ENCODE measurements at regions not wholly inside any gene's neighbourhood (a gene's known extent, or its start where the extent isn't known, plus 50 kb on each side); places are given as distances from the start of the nearest gene placed in this dataset.
A peak's percentile ranks its signal among the peaks of the same experiment; 100 is the strongest.

DNA sequence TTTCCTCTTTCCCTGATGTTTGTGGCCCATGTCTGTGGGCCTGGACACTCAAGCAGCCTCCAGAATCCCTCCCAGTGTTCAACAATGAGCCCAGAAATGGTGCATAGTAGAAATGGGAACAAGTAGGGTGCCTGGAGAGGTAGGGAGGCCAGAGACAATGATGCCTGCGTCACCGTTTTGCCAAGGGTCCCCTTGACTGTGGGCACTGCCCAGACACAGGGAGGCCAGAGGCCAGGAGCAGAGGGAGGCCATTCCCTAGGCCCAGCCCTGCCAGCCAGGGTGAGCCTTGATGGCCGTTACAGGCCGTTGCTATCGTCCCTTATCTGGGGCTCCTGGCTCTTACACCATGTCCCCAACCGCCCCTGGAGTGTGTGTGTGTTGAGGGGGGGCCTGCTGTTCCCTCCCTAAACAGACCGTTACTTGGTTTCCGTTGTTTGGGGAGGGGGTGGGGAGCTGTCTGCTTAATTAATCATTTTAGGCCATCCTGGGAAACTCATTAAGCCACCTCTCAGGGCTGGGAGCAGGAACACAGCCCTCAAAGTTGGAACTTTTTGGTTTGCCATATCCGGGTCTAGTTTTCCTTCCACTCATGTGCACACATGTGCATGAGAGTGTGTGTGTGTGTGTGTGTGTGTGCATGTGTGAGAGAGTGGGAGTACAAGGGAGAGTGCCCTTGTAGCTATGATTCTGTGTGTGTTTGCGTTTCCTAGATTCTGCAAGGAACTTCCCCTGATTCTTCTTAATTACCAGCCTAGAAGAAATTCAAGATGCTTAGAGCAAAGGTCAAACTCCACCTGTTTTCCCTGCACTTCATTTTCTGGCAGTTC is 135.2 kb upstream of the HAAO start:
- H2AFZ ChIP-seq (ENCODE audit: low read depth, low read length): peak overlapping the region; percentile 87
- POLR2A ChIA-PET: interaction anchor here (1.0 kb wide), 1 partner anchor 48 kb away, joined by 3 read pairs; no protein-coding TSS in a partner anchor
- dilution Hi-C loops (cut with MboI; ENCODE audit: extremely low pct_ligation_motif_present, low sequenced_read_pairs): no loop called here

DNA sequence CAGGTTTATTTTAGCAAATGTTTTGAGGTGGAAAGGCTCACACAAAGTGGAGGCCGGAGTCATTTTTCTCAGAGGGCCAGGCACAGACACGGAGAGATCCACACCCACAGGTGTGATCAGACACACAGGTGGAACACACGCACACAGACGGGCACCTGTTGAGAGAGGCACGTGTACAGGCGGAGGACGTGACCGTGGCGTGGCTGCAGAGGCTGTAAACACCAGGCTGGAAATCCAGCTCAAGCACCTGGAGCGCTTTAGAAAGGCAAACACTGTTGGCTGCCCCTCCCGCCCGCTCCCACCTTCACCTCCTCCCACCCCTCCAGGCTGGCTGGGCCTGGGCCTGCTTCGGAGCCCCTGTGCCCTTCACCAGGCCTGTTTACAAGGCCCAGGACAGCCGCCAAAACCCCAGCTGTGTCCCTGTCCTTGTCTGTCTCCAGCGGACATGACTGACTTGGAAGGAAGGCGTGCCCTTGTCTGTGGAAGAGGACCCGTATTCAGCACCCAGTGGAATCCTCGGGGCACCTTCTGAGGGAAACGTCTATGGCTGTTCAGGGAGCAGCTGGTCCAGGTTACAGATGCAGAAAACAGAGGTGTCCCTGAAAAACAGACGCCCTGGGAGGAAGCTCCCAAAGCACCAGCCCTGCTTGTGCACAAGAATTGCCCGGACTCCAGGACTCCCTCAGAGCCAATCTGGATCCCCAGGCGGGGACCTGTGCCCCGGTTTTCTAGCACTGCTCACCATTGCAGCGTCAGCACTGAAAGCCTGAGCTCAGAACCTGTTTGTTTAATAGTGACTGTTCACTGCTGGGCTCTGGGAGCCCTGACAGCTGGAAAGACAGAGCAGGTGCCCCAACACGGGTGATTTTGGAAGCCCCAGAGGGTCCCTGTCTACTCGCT is 134.3 kb upstream of the HAAO start:
- Histone ChIP-seq H3K9ac (replicated peaks; ENCODE audit: extremely low read depth, insufficient read depth, low read length) (no peak overlapping the region), H4K20me1 (replicated peaks; ENCODE audit: control insufficient read depth, extremely low read depth, insufficient read depth, low read length) (no peaks in the 10 kb centered on the region), H3K4me3 (replicated peaks in 1 of 3; ENCODE audit: insufficient read depth in 1 of 3, low read depth in 1 of 3, low read length in 3 of 3) (no peak overlapping the region), H3K4me1 (ENCODE audit: control insufficient read depth, extremely low read depth, insufficient read depth, low read length) (peaks cover 53% of the 10 kb centered on the region), H3K9me1 (replicated peaks; ENCODE audit: control insufficient read depth, extremely low read depth, insufficient read depth, low read length) (no peaks in the 10 kb centered on the region), H3K27me3 (ENCODE audit: control insufficient read depth in 2 of 2, insufficient read depth in 2 of 2, low read length in 2 of 2) (no peaks in the 10 kb centered on the region), H3K27ac (ENCODE audit: insufficient read depth, low read depth, low read length) (peak overlapping the region; percentile 49), H3K4me2 (ENCODE audit: insufficient read depth, low read length) (no peak overlapping the region), H3K79me2 (ENCODE audit: control insufficient read depth, insufficient read depth, low read length) (no peaks in the 10 kb centered on the region), H2AFZ (ENCODE audit: low read depth, low read length) (peak overlapping the region; percentile 87), H3K36me3 (ENCODE audit: control insufficient read depth in 2 of 2, extremely low read depth in 1 of 2, insufficient read depth in 2 of 2, low read length in 2 of 2) (no peaks in the 10 kb centered on the region), H3K9me3 (replicated peaks; ENCODE audit: control insufficient read depth, insufficient read depth, low read length) (no peaks in the 10 kb centered on the region)
- no TSS peak for BruUV-seq (replicated peaks)
- FAIRE-seq: no peak
- DNase-seq (ENCODE audit: low read depth, low spot score): no peak
- ChIA-PET CTCF (interaction anchor here (1.6 to 2.6 kb wide), 3 partner anchors 45 to 67 kb away, joined by 3 to 12 read pairs (median 9); no protein-coding TSS in a partner anchor), POLR2A (no interaction called here)
- intact Hi-C loops (cut with micrococcal nuclease): loop anchor here (1.0 kb wide), 1 partner anchor 13 kb away; no protein-coding TSS in a partner anchor
- TF ChIP-seq, protein P1, sequence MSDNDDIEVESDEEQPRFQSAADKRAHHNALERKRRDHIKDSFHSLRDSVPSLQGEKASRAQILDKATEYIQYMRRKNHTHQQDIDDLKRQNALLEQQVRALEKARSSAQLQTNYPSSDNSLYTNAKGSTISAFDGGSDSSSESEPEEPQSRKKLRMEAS (IDR thresholded peaks at IDR 0.05; ENCODE audit: insufficient read depth, insufficient read length): no peak
- no peak for TF ChIP-seq MYC (IDR thresholded peaks at IDR 0.05; ENCODE audit: low read depth, low read length)
- no peak for TF ChIP-seq EZH2 (IDR thresholded peaks at IDR 0.05; ENCODE audit: borderline replicate concordance, low read depth, low read length, severe bottlenecking)
- no peak for TF ChIP-seq POLR2A (IDR thresholded peaks at IDR 0.05; ENCODE audit: low read depth, low read length)
- TF ChIP-seq GATA2 (IDR thresholded peaks at IDR 0.05; ENCODE audit: insufficient read depth, insufficient read length, low read depth, low read length): no peak
- no peak for TF ChIP-seq FOS (IDR thresholded peaks at IDR 0.05; ENCODE audit: borderline replicate concordance, insufficient read depth, low read length)
- TF ChIP-seq POLR2AphosphoS5 (IDR thresholded peaks at IDR 0.05; ENCODE audit: insufficient read depth, low read depth, low read length): no peak
- TF ChIP-seq, protein P2, sequence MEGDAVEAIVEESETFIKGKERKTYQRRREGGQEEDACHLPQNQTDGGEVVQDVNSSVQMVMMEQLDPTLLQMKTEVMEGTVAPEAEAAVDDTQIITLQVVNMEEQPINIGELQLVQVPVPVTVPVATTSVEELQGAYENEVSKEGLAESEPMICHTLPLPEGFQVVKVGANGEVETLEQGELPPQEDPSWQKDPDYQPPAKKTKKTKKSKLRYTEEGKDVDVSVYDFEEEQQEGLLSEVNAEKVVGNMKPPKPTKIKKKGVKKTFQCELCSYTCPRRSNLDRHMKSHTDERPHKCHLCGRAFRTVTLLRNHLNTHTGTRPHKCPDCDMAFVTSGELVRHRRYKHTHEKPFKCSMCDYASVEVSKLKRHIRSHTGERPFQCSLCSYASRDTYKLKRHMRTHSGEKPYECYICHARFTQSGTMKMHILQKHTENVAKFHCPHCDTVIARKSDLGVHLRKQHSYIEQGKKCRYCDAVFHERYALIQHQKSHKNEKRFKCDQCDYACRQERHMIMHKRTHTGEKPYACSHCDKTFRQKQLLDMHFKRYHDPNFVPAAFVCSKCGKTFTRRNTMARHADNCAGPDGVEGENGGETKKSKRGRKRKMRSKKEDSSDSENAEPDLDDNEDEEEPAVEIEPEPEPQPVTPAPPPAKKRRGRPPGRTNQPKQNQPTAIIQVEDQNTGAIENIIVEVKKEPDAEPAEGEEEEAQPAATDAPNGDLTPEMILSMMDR (IDR thresholded peaks at IDR 0.05; ENCODE audit: extremely low read depth in 1 of 2, insufficient read depth in 1 of 2, low read depth in 1 of 2, low read length in 2 of 2): no peak
- TF ChIP-seq JUN (IDR thresholded peaks at IDR 0.05; ENCODE audit: borderline replicate concordance, insufficient read depth, insufficient read length, low read depth): no peak
- dilution Hi-C loops (cut with MboI; ENCODE audit: extremely low pct_ligation_motif_present, low sequenced_read_pairs): no loop called here

More for the DNA sequence above, 135.2 kb upstream of the HAAO start:
- Histone ChIP-seq H3K27me3 (ENCODE audit: control insufficient read depth in 2 of 2, insufficient read depth in 2 of 2, low read length in 2 of 2) (no peaks in the 10 kb centered on the region), H3K4me2 (ENCODE audit: insufficient read depth, low read length) (no peak overlapping the region), H3K4me3 (replicated peaks in 1 of 3; ENCODE audit: insufficient read depth in 1 of 3, low read depth in 1 of 3, low read length in 3 of 3) (no peak overlapping the region), H3K27ac (ENCODE audit: insufficient read depth, low read depth, low read length) (peak overlapping the region; percentile 49), H3K9me1 (replicated peaks; ENCODE audit: control insufficient read depth, extremely low read depth, insufficient read depth, low read length) (no peaks in the 10 kb centered on the region), H3K9ac (replicated peaks; ENCODE audit: extremely low read depth, insufficient read depth, low read length) (no peak overlapping the region), H3K9me3 (replicated peaks; ENCODE audit: control insufficient read depth, insufficient read depth, low read length) (no peaks in the 10 kb centered on the region), H3K79me2 (ENCODE audit: control insufficient read depth, insufficient read depth, low read length) (no peaks in the 10 kb centered on the region), H4K20me1 (replicated peaks; ENCODE audit: control insufficient read depth, extremely low read depth, insufficient read depth, low read length) (no peaks in the 10 kb centered on the region), H3K36me3 (ENCODE audit: control insufficient read depth in 2 of 2, extremely low read depth in 1 of 2, insufficient read depth in 2 of 2, low read length in 2 of 2) (no peaks in the 10 kb centered on the region), H3K4me1 (ENCODE audit: control insufficient read depth, extremely low read depth, insufficient read depth, low read length) (peaks cover 53% of the 10 kb centered on the region)
- intact Hi-C loops (cut with micrococcal nuclease): loop anchor here (1.0 kb wide), 2 partner anchors 14 to 19 kb away; no protein-coding TSS in a partner anchor
- FAIRE-seq: peak; percentile 80
- CTCF ChIA-PET: interaction anchor here (1.6 to 2.6 kb wide), 6 partner anchors 17 to 299 kb away, joined by 3 to 12 read pairs (median 6); partner anchors contain the start of gene ZFP36L2
- peak; percentile 92 for DNase-seq (ENCODE audit: low read depth, low spot score)
- TF ChIP-seq, protein P1 (IDR thresholded peaks at IDR 0.05; ENCODE audit: insufficient read depth, insufficient read length): peak; percentile 78
- TF ChIP-seq POLR2A (IDR thresholded peaks at IDR 0.05; ENCODE audit: low read depth, low read length): no peak
- peak; percentile 35 for TF ChIP-seq JUN (IDR thresholded peaks at IDR 0.05; ENCODE audit: borderline replicate concordance, insufficient read depth, insufficient read length, low read depth)
- no TSS peak for BruUV-seq (replicated peaks)

All from endothelial cell of umbilical vein (primary cell).